Breast epithelium (tissue), 4 donors: ENCODE measurements at regions not wholly inside any gene's neighbourhood (a gene's known extent, or its start where the extent isn't known, plus 50 kb on each side); places are given as distances from the start of the nearest gene placed in this dataset.

Experiments
- DNase-seq, 2 donors: peaks; one replicate each; pipeline ENCODE4 v3.0.0-alpha.2; 2019; ENCODE audit warnings: low spot score in 2 of 2
- H3K27ac ChIP-seq, 2 donors: fragments of 200-600 bp; sonication (generic) in 1 of 2; one replicate each; pipeline ENCODE4 v1.5.1; 2016 to 2019; ENCODE audit warnings: mild to moderate bottlenecking in 1 of 2
- H3K27me3 ChIP-seq, 2 donors: fragments of 200-600 bp; sonication (generic) in 1 of 2; one replicate each; pipeline versions ENCODE4 v1.5.1 to v1.6.0; 2017 to 2019; ENCODE audit warnings: control low read depth in 1 of 2, mild to moderate bottlenecking in 1 of 2
- H3K36me3 ChIP-seq: fragments of 200-600 bp; one replicate; pipeline ENCODE4 v1.5.1; 2019
- H3K4me1 ChIP-seq, 2 donors: fragments of 200-600 bp; sonication (generic); one replicate each; pipeline ENCODE4 v1.5.1; 2016 to 2019; ENCODE audit warnings: control low read depth in 1 of 2
- H3K4me3 ChIP-seq, 3 donors: fragments of 200-600 bp; sonication (generic); 1 replicate in 2 of 3; 2 replicates in 1 of 3; pipeline ENCODE4 v1.5.1; 2016 to 2019; ENCODE audit warnings: mild to moderate bottlenecking in 3 of 3, moderate library complexity in 2 of 3
- H3K9me3 ChIP-seq, 2 donors: fragments of 200-600 bp; sonication (generic) in 1 of 2; one replicate each; pipeline ENCODE4 v1.5.1; 2016 to 2019; ENCODE audit warnings: control low read depth in 1 of 2
- POLR2A ChIP-seq: fragments of 450-650 bp; IDR thresholded peaks from one replicate; pipeline ENCODE4 v1.6.1; 2016; ENCODE audit warnings: antibody characterized with exemption, mild to moderate bottlenecking, moderate library complexity
- POLR2AphosphoS5 ChIP-seq, 3 donors: sonication (generic); formaldehyde crosslinking; IDR thresholded peaks; one replicate each; pipeline ENCODE4 v1.6.1; 2017; ENCODE audit warnings: antibody characterized with exemption in 3 of 3
- intact Hi-C: fragments of 100-400 bp; cut with DNase I; formaldehyde crosslinking; loops from one replicate; pipeline ENCODE4 v1.15.1; 2023; ENCODE audit warnings: low total_unique reads
- TF ChIP-seq, protein P1 (sequence below), 3 donors: fragments of 450-650 bp; IDR thresholded peaks; one replicate each; pipeline ENCODE4 v1.5.1; 2016 to 2017; ENCODE audit warnings: antibody characterized with exemption in 3 of 3, mild to moderate bottlenecking in 3 of 3, moderate library complexity in 3 of 3

DNA sequence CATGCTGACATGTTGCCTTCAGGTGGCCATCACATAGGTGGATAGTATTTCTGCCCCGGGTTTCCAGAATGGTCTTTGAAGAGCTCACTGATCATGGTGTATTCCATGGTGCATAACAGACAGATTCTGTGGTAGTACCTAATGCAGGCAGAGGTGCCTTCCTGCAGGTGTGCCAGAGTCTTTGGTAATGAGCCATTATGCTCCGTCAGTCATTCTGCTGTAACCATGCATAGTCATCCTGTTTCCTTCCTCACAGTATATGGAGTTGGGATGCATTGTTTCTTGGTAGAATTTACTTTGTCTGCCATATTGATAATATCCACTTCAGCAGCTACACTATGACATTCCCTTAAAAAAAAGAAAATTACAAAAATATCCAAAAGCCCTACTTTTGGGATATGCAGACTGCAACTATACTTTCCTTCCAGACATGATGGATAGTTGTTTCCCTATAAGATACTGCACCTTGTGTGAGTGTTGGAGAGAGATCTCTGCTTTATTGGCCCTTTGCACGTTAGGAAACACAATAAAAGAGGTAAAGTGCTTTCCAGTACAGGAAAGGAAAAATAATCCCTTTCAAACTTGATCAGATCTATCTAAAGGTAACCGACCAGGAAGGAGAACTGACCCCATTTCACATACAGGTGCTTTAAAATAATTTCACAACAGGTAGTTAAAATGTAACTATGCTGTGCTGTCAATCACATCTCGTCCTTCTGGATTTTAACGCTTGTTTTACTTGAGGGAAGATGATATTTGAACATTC is 537.5 kb upstream of the WWC1 start:
- DNase-seq: no peak
- TF ChIP-seq, protein P1, sequence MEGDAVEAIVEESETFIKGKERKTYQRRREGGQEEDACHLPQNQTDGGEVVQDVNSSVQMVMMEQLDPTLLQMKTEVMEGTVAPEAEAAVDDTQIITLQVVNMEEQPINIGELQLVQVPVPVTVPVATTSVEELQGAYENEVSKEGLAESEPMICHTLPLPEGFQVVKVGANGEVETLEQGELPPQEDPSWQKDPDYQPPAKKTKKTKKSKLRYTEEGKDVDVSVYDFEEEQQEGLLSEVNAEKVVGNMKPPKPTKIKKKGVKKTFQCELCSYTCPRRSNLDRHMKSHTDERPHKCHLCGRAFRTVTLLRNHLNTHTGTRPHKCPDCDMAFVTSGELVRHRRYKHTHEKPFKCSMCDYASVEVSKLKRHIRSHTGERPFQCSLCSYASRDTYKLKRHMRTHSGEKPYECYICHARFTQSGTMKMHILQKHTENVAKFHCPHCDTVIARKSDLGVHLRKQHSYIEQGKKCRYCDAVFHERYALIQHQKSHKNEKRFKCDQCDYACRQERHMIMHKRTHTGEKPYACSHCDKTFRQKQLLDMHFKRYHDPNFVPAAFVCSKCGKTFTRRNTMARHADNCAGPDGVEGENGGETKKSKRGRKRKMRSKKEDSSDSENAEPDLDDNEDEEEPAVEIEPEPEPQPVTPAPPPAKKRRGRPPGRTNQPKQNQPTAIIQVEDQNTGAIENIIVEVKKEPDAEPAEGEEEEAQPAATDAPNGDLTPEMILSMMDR (IDR thresholded peaks at IDR 0.05): no peak
- no peak for TF ChIP-seq POLR2A
- no peak for TF ChIP-seq POLR2AphosphoS5 (IDR thresholded peaks at IDR 0.05)
- Histone ChIP-seq H3K27me3 (no peaks in the 10 kb centered on the region), H3K4me1 (no peaks in the 10 kb centered on the region), H3K27ac (no peak overlapping the region), H3K9me3 (no peaks in the 10 kb centered on the region), H3K36me3 (no peaks in the 10 kb centered on the region), H3K4me3 (no peak overlapping the region)
- intact Hi-C loops: no loop called here

GRCh38 chr5:167754501-167755021 is 536.9 kb upstream of the WWC1 start:
- DNase-seq: no peak
- TF ChIP-seq POLR2AphosphoS5 (IDR thresholded peaks at IDR 0.05): no peak
- TF ChIP-seq, protein P1 (IDR thresholded peaks at IDR 0.05): no peak
- no peak for TF ChIP-seq POLR2A
- intact Hi-C loops: no loop called here

GRCh38 chr5:167755420-167755819 is 536.0 kb upstream of the WWC1 start:
- H3K4me3 ChIP-seq: no peak overlapping the region
- DNase-seq: no peak
- H3K27me3 ChIP-seq: no peaks in the 10 kb centered on the region
- no peaks in the 10 kb centered on the region for H3K4me1 ChIP-seq
- intact Hi-C loops: no loop called here
- no peaks in the 10 kb centered on the region for H3K36me3 ChIP-seq
- no peaks in the 10 kb centered on the region for H3K9me3 ChIP-seq
- TF ChIP-seq POLR2A: no peak
- TF ChIP-seq POLR2AphosphoS5 (IDR thresholded peaks at IDR 0.05): no peak
- TF ChIP-seq, protein P1 (IDR thresholded peaks at IDR 0.05): no peak
- H3K27ac ChIP-seq: no peak overlapping the region

More at GRCh38 chr5:167754501-167755021, 536.9 kb upstream of the WWC1 start:
- Histone ChIP-seq H3K36me3 (no peaks in the 10 kb centered on the region), H3K4me3 (no peak overlapping the region), H3K9me3 (no peaks in the 10 kb centered on the region), H3K27me3 (no peaks in the 10 kb centered on the region), H3K27ac (no peak overlapping the region), H3K4me1 (no peaks in the 10 kb centered on the region)

DNA sequence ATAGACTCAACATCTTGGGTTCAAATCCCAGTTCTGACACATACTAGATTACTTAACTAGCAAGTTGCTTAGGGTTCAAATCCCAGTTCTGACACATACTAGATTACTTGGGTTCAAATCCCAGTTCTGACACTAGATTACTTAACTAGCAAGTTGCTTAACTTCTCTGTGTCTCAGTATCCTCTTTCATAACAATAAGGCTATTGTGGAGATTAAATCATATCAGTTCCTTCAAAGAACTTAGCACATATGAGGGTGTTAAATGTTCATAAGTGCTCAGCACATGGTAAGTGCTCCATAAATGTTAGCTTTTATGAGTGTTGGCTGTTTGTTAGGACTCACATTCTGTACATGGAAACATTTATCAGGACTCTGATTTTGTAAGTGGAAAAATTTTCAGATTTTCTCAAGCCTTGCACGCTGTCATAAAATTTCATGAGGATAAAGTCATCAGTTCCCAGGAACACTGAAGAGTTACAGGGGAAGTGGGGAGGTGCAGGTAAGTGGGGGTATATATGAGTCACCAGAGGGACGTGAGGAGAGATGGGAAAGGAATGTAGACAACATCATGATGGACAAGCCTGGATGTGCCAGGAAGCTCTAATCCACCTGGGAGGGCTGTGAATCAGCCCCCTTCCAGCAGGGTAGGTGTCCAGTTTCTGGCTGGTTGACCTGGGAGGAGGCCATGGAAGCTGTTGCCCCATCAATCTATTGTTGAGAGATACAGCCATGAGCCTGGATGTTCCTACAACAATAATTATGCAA is 532.2 kb upstream of the WWC1 start:
- intact Hi-C loops: no loop called here
- H3K9me3 ChIP-seq: no peaks in the 10 kb centered on the region
- TF ChIP-seq POLR2A (no peak), POLR2AphosphoS5 (IDR thresholded peaks at IDR 0.05) (no peak)
- TF ChIP-seq, protein P1 (IDR thresholded peaks at IDR 0.05): no peak
- no peaks in the 10 kb centered on the region for H3K4me1 ChIP-seq
- H3K27me3 ChIP-seq: no peaks in the 10 kb centered on the region
- H3K4me3 ChIP-seq: no peak overlapping the region
- no peaks in the 10 kb centered on the region for H3K36me3 ChIP-seq
- no peak for DNase-seq
- no peak overlapping the region for H3K27ac ChIP-seq

GRCh38 chr5:167763772-167764171 is 527.7 kb upstream of the WWC1 start:
- intact Hi-C loops: loop anchor here (5.0 kb wide), 1 partner anchor 999 kb away; no protein-coding TSS in a partner anchor
- TF ChIP-seq POLR2AphosphoS5 (IDR thresholded peaks at IDR 0.05) (no peak), POLR2A (no peak)
- TF ChIP-seq, protein P1 (IDR thresholded peaks at IDR 0.05): no peak
- Histone ChIP-seq H3K4me1 (no peaks in the 10 kb centered on the region), H3K4me3 (no peak overlapping the region), H3K36me3 (no peaks in the 10 kb centered on the region), H3K27me3 (no peaks in the 10 kb centered on the region), H3K9me3 (no peaks in the 10 kb centered on the region), H3K27ac (no peak overlapping the region)
- no peak for DNase-seq
